HG03280 (cell line): ENCODE measurements at regions not wholly inside any gene's neighbourhood (a gene's known extent, or its start where the extent isn't known, plus 50 kb on each side); places are given as distances from the start of the nearest gene placed in this dataset.

Experiments
- ATAC-seq: cut with Tn5 transposase; IDR thresholded peaks from one replicate; pipeline ENCODE4 v1.9.1; 2021; ENCODE audit warnings: mild to moderate bottlenecking, moderate library complexity; ENCODE audit not compliant: unreplicated experiment

- ATAC-seq = no peak
Measured at GRCh38 chr1:59017501-59018231, 233.8 kb upstream of the JUN start.

- no peak for ATAC-seq
Measured at GRCh38 chr1:59018446-59018845, 234.6 kb upstream of the JUN start.

GRCh38 chr1:59018860-59019259, 235.0 kb upstream of the JUN start:
- ATAC-seq = no peak

- ATAC-seq = peak; percentile 94
Measured at GRCh38 chr1:59020151-59020997, 236.5 kb upstream of the JUN start.

- no peak for ATAC-seq
Measured at GRCh38 chr1:59022199-59022598, 238.4 kb upstream of the JUN start.

GRCh38 chr1:59022799-59023198, 239.0 kb upstream of the JUN start:
- no peak for ATAC-seq

- ATAC-seq = no peak
Measured at GRCh38 chr1:59025201-59025600, 241.4 kb upstream of the JUN start.

- peak; percentile 91 for ATAC-seq
Measured at GRCh38 chr1:59025898-59026426, 242.1 kb upstream of the JUN start.

- peak; percentile 17 for ATAC-seq
Measured at GRCh38 chr1:59026472-59026948, 242.7 kb upstream of the JUN start.

GRCh38 chr1:59027177-59027576, 243.3 kb upstream of the JUN start:
- no peak for ATAC-seq

- ATAC-seq = no peak
Measured at GRCh38 chr1:59028048-59028447, 244.2 kb upstream of the JUN start.

GRCh38 chr1:59029411-59030167, 245.7 kb upstream of the JUN start:
- no peak for ATAC-seq

GRCh38 chr1:59032228-59032627, 248.4 kb upstream of the JUN start:
- ATAC-seq = no peak

GRCh38 chr1:59033761-59034160, 249.9 kb upstream of the JUN start:
- ATAC-seq = no peak

- no peak for ATAC-seq
Measured at GRCh38 chr1:59034925-59035324, 251.1 kb upstream of the JUN start.

GRCh38 chr1:59039551-59039950, 255.7 kb upstream of the JUN start:
- ATAC-seq = no peak

- ATAC-seq = no peak
Measured at GRCh38 chr1:59040486-59040885, 256.4 kb upstream of the FGGY start.

- no peak for ATAC-seq
Measured at GRCh38 chr1:59041646-59042277, 255.1 kb upstream of the FGGY start.

- ATAC-seq = no peak
Measured at GRCh38 chr1:59043796-59044195, 253.1 kb upstream of the FGGY start.

GRCh38 chr1:59044535-59045121, 252.3 kb upstream of the FGGY start:
- ATAC-seq = no peak
